ENCODE measurements at regions not wholly inside any gene's neighbourhood (a gene's known extent, or its start where the extent isn't known, plus 50 kb on each side); places are given as distances from the start of the nearest gene placed in this dataset.

- Histone ChIP-seq H3K36me3 (ENCODE audit: control insufficient read depth in 2 of 4, insufficient read depth in 4 of 4, low read length in 3 of 4) (no peaks in the 10 kb centered on the region), H3K4me3 (ENCODE audit: extremely low read depth in 1 of 4, insufficient read depth in 2 of 4, low read depth in 3 of 4, low read length in 4 of 4) (no peak overlapping the region), H4K5ac (ENCODE audit: insufficient read length, low read depth, low read length) (no peak overlapping the region), H3K56ac (replicated peaks; ENCODE audit: insufficient read length, low read depth, low read length) (no peak overlapping the region), H3K79me2 (ENCODE audit: control insufficient read depth in 1 of 2, insufficient read depth in 2 of 2, low read length in 2 of 2) (no peaks in the 10 kb centered on the region), H3K4ac (replicated peaks; ENCODE audit: insufficient read length, low read depth, low read length) (no peak overlapping the region), H3K14ac (ENCODE audit: insufficient read length) (no peak overlapping the region), H2BK15ac (ENCODE audit: low read length) (no peak overlapping the region), H3K27ac (ENCODE audit: low read depth, low read length) (no peak overlapping the region), H2BK12ac (ENCODE audit: low read depth, low read length) (no peak overlapping the region), H3K27me3 (replicated peaks in 1 of 4; ENCODE audit: control insufficient read depth in 3 of 4, extremely low read depth in 1 of 4, insufficient read depth in 3 of 4, low read length in 3 of 4) (no peaks in the 10 kb centered on the region), H3K4me1 (replicated peaks in 1 of 4; ENCODE audit: control insufficient read depth in 3 of 4, insufficient read depth in 4 of 4, low read length in 3 of 4) (no peaks in the 10 kb centered on the region), H3K4me2 (ENCODE audit: insufficient read depth in 1 of 2, low read depth in 2 of 2, low read length in 2 of 2) (no peak overlapping the region), H4K20me1 (replicated peaks in 1 of 2; ENCODE audit: control insufficient read depth in 1 of 2, insufficient read depth in 2 of 2, low read length in 2 of 2) (no peaks in the 10 kb centered on the region), H2AFZ (ENCODE audit: low read length) (no peak overlapping the region), H3K23me2 (ENCODE audit: low read depth, low read length) (no peaks in the 10 kb centered on the region), H4K91ac (replicated peaks; ENCODE audit: insufficient read length, low read length) (no peak overlapping the region), H3K23ac (ENCODE audit: insufficient read length) (no peak overlapping the region), H3K9ac (replicated peaks in 1 of 4; ENCODE audit: extremely low read depth in 1 of 4, low read depth in 3 of 4, low read length in 3 of 4) (no peak overlapping the region), H4K8ac (ENCODE audit: extremely low read depth, insufficient read depth, low read length) (no peak overlapping the region), H2BK5ac (ENCODE audit: low read depth, low read length) (no peak overlapping the region), H2AK5ac (ENCODE audit: low read depth, low read length) (no peak overlapping the region), H3K9me3 (ENCODE audit: insufficient read depth in 2 of 2, low read depth in 1 of 2, low read length in 1 of 2) (no peaks in the 10 kb centered on the region), H3K18ac (ENCODE audit: extremely low read depth, low read length) (no peak overlapping the region), H2BK20ac (ENCODE audit: low read length) (no peak overlapping the region), H2BK120ac (replicated peaks; ENCODE audit: low read depth, low read length) (no peak overlapping the region), H3K79me1 (ENCODE audit: low read depth, low read length) (no peaks in the 10 kb centered on the region)
- TF ChIP-seq HDAC6 (IDR thresholded peaks at IDR 0.05; ENCODE audit: low read depth, low read length) (no peak), CBX5 (IDR thresholded peaks at IDR 0.05; ENCODE audit: low read depth, low read length) (no peak), ATF2 (IDR thresholded peaks at IDR 0.05; ENCODE audit: low read length) (no peak), CTCF (IDR thresholded peaks at IDR 0.05; ENCODE audit: control extremely low read depth in 1 of 3, insufficient read depth in 1 of 3, low read depth in 1 of 3, low read length in 3 of 3) (no peak), CEBPB (IDR thresholded peaks at IDR 0.05; ENCODE audit: low read depth, low read length) (no peak), MAX (IDR thresholded peaks at IDR 0.05) (no peak)
- FAIRE-seq = no peak
- WGBS, 2 experiments (ENCODE audit: extremely low coverage in 1 of 2, insufficient coverage in 1 of 2, insufficient read length in 1 of 2, insufficient replicate concordance in 2 of 2, low coverage in 1 of 2, low lambda C conversion rate in 2 of 2, missing lambda C conversion rate in 1 of 2) = 92% methylated on average over 1 of the region's 1 CpG; no CpG with 5 or more reads in 1 of the 2 experiments
- CTCF ChIA-PET (ENCODE audit: partially characterized antibody) = no interaction called here
- no peak for DNase-seq (ENCODE audit: low read depth in 1 of 2, low spot score in 2 of 2)
- POLR2A ChIA-PET (ENCODE audit: partially characterized antibody) = no interaction called here
Measured at GRCh38 chr4:164358400-164358799, 395.5 kb upstream of the SMIM31 start.

Measured in H1 (cell line).